ENCODE measurements at regions not wholly inside any gene's neighbourhood (a gene's known extent, or its start where the extent isn't known, plus 50 kb on each side); places are given as distances from the start of the nearest gene placed in this dataset.
A peak's percentile ranks its signal among the peaks of the same experiment; 100 is the strongest.

GRCh38 chr2:151197184-151198108, 64.2 kb downstream of the RBM43 start:
- no peak for DNase-seq

GRCh38 chr2:151193576-151193975, 68.1 kb downstream of the RBM43 start:
- no peak for DNase-seq

GRCh38 chr2:151192681-151193080, 69.0 kb downstream of the RBM43 start:
- no peak for DNase-seq

GRCh38 chr2:151191001-151191400, 70.7 kb downstream of the RBM43 start:
- no peak for DNase-seq

GRCh38 chr2:151189125-151189524, 72.5 kb downstream of the RBM43 start:
- no peak for DNase-seq

GRCh38 chr2:151186011-151186410, 75.7 kb downstream of the RBM43 start:
- peak; percentile 3 for DNase-seq

GRCh38 chr2:151182899-151183809, 78.5 kb downstream of the RBM43 start:
- no peak for DNase-seq

GRCh38 chr2:151182396-151182795, 79.3 kb downstream of the RBM43 start:
- DNase-seq, result no peak

- no peak for DNase-seq
These were observed 80.1 kb downstream of the RBM43 start for GRCh38 chr2:151181524-151181923.

- DNase-seq, result no peak
These were observed 81.5 kb downstream of the RBM43 start for GRCh38 chr2:151180123-151180522.

- DNase-seq, result no peak
These were observed 83.5 kb downstream of the RBM43 start for GRCh38 chr2:151178207-151178606.

GRCh38 chr2:151177756-151178155, 83.9 kb downstream of the RBM43 start:
- DNase-seq, result no peak

GRCh38 chr2:151176661-151177060, 85.0 kb downstream of the RBM43 start:
- DNase-seq, result no peak

GRCh38 chr2:151175864-151176263, 85.8 kb downstream of the RBM43 start:
- DNase-seq, result no peak

- no peak for DNase-seq
These were observed 87.5 kb downstream of the RBM43 start for GRCh38 chr2:151174127-151174526.

- no peak for DNase-seq
These were observed 90.5 kb downstream of the RBM43 start for GRCh38 chr2:151171186-151171585.

GRCh38 chr2:151166410-151166809, 95.3 kb downstream of the RBM43 start:
- no peak for DNase-seq

GRCh38 chr2:151165105-151165684, 96.5 kb downstream of the RBM43 start:
- DNase-seq, result no peak

- DNase-seq, result no peak
These were observed 99.7 kb downstream of the RBM43 start for GRCh38 chr2:151161821-151162551.

GRCh38 chr2:151159109-151159662, 102.5 kb downstream of the RBM43 start:
- DNase-seq, result no peak

- no peak for DNase-seq
These were observed 104.5 kb downstream of the RBM43 start for GRCh38 chr2:151157000-151157735.

All from activated gamma-delta T cell (primary cell).